Esophagus mucosa (tissue), 1 donor: ENCODE measurements at regions not wholly inside any gene's neighbourhood (a gene's known extent, or its start where the extent isn't known, plus 50 kb on each side); places are given as distances from the start of the nearest gene placed in this dataset.

Experiments
- ATAC-seq: fragments of 200-7000 bp; cut with Tn5 transposase; one replicate; pipeline ENCODE4 v1.9.1; 2020
- donor health status: DM: yes; HTN: yes; CAD: no.

DNA sequence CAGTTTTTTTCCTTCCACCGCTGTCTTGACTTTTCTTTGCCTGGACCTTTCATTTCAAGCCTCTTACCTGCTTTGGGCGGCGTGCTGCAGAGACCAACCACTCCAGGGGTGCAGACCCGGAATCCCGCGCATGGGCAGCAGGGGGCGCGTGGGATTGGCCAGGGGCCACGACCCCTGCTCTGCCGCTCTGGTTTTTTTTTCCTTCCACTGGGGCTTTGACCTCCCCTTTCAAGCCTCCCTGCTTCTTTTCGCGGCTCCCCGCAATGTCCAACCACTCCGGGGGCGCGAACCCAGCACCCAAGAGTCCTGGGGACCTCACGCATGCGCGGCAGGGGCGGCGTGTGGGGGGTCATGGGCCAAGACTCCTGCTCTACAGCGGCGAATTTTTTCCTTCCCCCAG lies 325.1 kb downstream of the ALG10 start:
- ATAC-seq = no peak

DNA sequence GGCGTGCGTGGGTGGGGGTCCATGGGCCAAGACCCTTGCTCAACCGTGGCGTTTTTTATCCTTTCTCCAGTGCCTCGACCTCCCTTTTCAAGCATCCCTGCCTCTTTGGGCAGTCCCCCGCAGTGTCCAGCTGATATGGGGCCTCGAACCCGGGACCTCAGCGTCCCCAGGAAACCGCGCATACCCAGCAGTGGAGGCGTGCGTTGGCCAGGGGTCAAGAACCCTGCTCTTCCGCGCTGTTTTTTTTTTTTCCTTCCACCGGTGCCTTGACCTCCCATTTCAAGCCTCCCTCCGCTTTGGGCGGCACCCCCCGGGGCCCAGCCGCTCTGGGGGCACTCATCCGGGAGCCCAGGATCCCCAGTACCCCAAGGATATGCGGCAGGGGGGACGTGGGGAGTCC lies 325.8 kb downstream of the ALG10 start:
- ATAC-seq = no peak

DNA sequence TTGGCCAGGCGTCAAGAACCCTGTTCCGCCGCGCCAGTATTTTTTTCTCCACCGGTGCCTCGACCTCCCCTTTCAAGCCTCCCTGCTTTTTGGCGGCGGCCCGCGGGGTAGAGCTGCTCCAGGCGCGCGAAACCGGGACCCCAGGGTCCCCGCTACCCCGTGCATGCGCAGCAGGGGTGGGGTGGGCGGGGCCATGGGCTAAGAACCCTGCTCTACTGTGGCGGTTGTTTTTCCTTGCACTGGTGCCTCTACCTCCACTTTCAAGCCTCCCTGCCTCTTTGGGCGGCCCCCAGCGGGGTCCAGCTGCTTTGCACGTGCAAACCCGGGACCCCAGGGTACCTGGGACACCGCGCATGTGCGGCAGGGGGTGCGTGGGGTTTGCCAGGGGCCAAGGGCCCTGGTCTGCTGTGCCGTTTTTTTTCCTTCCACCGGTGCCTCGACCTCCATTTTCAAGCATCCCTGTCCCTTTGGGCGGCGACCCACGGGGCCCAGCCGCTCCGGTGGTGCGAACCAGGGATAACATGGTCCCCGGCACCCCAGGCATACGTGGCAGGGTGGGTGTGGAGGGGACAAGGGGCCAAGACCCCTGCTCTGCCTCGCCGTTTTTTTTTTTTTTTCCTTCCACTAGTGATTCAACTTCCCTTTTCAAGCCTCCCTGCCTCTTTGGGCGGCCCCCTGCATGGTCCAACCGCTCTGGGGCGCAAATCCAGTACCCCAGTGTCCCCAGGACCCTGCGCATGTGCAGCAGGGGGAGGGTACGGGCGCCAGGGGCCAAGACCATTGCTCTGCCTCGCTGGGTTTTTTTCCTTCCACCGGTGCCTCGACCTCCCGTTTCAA lies 326.8 kb downstream of the ALG10 start:
- ATAC-seq = no peak

DNA sequence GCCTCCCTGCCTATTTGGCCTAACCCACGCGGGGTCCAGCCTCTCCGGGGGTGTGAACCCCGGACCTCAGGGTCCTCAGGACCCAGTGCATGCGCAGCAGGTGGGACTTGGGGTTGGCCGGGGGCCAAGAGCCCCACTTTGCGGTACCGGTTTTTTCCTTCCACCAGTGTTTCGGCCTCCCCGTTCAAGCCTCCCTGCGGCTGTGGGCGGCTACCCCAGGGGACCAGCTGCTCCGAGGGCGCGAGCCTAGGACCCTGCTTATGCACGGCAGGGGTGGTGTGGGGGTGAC lies 327.3 kb downstream of the ALG10 start:
- no peak for ATAC-seq

DNA sequence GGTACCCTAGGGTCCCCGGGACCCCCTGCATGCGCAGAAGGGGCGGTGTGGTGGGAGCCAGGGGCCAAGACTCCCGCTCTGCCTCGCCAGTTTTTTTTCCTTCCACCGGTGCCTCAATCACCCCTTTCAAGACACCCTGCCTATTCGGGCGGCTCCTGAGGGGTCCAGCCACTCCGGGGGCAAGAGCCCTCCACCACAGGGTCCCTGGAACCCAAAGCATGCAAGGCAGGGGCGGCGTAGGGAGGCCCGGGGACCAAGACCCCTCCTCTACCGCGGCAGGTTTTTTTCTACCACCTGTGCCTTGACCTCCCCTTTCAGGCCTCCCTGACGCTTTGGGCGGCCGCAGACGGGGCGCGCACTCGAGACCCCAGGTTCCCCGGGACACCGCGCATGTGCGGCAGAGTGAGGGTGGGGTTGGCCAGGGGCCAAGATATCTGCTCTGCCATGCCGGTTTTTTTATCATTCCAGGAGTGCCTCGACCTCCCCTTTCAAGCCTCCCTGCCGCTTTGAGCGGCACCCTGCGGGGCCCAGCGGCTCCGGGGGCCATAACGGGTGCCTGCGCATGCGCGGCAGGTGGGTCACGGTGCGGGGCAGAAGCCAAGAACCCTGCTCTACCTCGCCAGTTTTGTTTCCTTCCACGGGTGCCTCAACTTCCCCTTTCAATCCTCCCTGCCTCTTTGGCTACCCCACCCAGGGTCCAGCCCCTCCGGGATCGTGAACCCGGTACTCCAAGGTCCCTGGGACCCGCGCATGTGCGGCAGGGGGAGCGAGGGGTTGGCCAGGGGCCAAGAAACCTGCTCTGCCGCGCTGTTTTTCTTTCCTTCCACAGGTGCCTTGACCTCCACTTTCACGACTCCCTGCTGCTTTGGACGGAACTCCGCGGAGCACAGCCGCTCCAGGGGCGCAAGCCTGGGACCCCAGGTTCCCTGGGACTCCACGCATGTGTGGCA lies 328.1 kb downstream of the ALG10 start:
- no peak for ATAC-seq

DNA sequence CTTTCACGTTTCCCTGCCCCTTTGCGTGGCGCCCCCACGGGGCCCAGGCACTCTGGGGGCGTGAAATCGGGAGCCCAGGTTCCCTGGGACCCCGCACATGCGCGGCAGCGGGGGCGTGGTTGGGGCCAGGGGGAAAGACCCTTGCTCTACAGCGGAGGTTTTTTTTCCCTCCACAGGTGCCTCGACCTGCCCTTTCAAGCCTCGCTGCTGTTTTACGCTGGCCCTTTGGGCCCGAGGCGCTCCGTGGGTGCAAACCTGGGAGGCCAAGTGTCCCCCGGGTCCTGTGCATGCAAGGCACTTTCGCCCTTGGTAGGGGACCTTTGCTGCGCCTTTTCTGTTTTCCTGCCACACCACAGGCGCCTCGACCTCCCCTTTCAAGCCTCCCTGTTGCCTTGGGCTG lies 329.8 kb downstream of the ALG10 start:
- ATAC-seq = no peak

DNA sequence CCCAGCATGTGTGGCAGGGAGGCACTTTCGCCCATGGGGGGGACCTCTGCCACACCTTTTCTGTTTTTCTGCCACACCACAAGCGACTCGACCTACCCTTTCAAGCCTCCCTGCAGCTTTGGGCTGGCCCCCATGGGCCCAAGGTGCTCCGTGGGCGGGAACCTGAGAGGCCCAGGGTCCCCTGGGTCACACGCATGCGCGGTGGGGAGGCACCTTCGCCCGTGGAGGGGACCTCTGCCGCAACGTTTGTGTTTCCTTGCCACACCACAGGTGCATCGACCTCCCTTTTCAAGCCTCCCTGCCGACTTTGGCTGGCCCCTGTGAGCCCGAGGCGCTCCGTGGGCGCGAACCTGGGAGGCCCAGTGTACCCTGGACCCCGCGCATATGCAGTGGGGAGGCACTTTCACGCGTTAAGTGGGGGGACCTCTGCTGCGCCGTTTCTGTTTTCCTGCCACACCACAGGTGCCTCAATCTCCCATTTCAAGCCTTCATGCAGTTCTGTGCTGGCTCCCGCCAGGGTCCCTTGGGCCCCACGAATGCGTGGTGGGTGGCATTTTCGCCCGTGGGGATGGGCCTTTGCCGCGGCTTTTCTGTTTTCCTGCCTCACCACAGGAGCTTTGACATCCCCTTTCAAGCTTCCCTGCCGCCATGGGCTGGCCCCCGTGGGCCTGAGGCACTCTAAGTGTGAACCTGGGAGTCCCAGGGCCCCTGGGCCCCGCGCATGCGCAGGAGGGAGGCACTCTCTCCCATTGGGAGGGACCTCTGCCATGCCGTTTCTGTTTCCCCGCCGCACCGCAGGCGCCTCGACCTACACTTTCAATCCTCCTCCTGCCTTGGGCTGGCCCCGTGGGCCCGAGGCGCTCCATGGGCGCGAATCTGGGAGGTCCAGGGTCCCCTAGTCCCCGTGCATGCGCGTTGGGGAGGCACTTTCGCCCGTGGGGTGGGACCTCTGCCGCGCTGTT lies 332.2 kb downstream of the ALG10 start:
- ATAC-seq = no peak

DNA sequence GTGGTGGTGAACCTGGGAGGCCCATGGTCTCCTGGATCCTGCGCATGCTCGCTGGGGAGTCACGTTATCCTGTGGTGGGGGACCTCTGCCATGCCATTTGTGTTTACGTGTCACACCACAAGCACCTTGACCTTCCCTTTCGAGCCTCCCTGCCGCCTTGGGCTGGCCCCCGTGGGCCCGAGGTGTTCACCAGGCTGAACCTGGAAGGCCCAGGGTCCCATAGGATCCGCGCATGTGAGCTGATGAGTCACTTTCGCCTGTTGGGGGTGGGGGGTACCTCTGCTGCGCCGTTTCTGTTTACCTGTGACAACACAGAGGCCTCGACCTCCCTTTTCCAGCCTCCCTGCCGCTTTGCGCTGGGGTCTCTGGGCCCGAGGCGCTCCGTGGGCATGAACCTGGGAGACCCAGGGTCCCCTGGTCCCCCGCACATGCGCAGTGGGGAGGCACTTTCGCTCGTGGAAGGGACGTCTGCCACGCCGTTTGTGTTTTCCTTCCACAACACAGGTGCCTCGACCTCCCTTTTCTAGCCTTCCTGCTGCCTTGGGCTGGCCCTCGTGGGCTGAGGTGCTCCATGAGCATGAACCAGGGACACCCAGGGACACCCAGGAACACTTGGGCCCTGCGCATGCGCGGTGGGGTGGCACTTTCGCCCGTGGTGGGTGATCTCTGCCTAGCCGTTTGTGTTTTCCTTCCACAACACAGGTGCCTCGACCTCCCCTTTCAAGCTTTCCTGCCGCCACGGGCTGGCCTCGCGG lies 334.1 kb downstream of the ALG10 start:
- no peak for ATAC-seq

DNA sequence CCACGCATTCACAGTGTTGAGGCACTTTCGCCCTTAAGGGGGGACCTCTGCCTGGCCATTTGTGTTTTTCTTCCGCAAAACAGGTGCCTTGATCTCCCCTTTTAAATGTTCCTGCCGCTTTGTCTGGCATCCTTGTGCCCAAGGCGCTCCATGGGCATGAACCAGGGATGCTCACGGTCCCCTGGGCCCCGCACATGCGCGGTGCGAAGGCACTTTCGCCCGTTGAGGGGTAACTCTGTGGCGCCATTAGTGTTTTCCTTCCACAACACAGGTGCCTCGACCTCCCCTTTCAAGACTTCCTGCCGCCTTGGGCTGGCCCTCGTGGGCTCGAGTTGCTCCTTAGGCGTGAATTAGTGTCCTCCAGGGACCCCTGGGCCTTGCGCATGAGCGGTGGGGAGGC lies 335.5 kb downstream of the ALG10 start:
- ATAC-seq = no peak

DNA sequence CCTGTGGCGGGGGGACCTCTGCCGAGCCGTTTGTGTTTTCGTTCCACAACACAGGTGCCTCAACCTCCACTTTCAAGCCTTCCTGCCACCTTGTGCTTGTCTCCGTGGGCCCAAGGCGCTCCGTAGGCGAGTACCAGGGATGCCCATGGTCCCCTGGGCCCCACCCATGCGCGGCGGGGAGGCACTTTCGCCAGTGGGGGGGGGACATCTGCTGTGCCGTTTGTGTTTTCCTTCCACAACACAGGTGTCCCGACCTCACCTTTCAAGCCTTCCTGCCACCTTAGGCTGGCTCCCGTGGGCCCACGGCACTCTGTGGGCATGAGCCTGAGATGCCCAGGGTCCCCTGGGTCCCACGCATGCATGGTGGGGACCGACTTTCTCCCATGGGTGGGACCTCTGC lies 335.9 kb downstream of the ALG10 start:
- no peak for ATAC-seq

DNA sequence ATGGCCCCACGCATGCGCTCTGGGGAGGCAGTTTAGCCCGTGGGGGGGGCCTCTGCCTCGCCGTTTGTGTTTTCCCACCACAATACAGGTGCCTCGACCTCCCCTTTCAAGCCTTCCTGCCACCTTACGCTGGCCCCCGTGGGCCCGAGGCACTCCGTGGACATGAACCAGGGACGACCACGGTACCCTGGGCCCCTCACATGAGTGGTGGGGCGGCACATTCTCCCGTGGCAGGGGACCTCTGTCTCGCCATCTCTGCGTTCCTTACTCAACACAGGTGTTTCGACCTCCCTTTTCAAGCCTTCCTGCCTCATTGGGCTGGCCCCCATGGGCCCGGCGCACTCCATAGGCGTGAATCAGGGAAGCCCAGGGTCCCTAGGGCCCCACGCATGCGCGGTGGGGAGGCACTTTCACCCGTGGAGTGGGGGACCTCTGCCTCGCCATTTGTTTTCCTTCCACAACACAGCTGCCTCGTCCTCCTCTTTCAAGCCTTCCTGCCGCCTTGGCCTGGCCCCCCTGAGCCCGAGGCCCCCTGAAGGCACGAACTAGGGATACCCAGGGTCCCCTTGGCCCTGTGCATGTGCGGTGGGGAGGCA lies 339.5 kb downstream of the ALG10 start:
- no peak for ATAC-seq

DNA sequence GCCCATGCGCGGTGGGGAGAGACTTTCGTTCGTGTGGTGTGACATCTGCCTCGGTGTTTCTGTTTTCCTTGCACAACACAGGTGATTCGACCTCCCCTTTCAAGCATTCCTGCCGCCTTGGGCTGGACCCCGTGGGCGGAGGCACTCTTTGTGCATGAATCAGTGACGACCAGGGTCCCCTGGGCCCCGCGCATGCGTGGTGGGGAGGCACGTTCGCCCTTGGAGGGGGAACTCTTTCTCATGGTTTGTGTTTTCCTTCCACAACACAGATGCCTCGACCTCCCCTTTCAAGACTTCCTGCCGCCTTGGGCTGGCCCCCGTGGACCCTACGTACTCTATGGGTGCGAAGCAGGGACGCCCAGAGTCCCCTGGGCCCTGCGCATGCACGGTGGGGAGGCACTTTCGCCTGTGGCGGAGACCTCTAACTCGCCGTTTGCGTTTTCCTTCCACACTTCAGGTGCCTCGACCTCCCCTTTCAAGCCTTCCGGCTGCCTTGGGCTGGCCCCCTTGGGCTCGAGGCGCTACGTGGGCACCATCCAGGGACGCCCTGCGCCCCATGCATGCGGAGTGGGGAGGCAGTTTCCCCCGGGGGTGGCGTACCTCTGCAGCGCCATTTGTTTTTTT lies 340.9 kb downstream of the ALG10 start:
- no peak for ATAC-seq

DNA sequence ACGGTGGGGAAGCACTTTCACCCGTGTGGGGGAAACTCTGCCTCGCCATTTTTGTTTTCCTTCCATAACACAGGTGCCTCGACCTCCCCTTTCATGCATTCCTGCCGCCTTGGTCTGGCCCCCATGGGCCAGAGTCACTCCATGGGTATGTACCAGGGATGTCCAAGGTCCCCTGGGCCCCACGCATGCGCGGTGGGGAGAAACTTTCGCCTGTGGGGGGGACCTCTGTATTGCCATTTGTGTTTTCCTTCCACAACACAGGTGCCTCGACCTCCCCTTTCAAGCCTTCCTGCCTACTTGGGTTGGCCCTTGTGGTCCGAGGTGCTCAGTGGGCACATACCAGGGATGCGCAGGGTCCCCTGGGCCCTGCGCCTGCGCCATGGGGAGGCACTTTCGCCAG lies 345.8 kb downstream of the ALG10 start:
- ATAC-seq = no peak

DNA sequence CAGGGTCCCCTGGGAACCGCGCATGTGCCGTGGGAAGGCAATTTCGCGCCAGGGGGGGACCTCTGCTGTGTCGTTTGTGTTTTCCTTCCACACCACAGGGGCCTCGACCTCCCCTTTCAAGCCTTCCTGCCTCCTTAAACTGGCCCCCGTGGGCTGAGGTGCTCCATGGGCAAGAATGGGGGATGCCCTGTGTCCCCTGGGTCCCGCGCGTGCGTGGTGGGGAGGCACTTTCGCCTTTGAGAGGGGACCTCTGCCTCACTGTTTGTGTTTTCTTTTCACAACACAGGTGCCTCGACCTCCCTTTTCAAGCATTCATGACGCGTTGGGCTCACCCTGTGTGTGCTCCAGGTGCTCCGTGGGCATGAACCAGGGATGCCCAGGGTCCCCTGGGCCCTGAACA lies 348.8 kb downstream of the ALG10 start:
- ATAC-seq = no peak

DNA sequence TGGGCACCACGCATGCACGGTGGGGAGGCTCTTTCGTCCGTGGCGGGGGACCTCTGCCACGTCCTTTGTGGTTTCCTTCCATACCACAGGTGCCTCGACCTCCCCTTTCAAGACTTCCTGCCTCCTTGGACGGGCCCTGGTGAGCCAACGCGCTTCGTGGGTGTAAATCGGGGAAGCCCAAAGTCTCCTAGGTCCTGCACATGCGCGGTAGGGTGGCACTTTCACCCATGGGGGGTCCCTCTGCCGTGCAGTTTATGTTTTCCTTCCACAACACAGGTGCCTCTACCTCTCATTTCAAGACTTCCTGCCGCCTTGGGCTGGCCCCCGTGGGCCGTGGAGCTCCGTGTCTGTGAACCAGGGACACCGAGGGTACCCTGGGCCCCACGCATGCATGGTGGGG lies 349.7 kb downstream of the ALG10 start:
- no peak for ATAC-seq

DNA sequence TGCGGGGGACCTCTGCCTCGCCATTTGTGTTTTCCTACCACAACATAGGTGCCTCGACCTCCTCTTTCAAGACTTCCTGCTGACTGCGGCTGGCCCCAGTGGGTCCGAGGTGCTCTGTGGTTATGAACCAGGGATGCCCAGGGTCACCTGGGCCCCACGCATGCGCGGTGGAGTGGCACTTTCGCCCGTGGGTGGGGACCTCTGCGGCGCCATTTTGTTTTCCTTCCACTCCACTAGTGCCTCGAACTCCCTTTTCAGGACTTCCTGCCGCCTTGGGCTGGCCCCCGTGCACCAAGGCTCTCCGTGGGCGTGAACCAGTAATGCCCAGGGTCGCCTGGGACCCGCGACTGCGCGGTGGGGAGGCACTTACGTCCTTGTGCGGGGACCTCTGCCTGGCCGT lies 351.6 kb downstream of the ALG10 start:
- ATAC-seq = no peak

DNA sequence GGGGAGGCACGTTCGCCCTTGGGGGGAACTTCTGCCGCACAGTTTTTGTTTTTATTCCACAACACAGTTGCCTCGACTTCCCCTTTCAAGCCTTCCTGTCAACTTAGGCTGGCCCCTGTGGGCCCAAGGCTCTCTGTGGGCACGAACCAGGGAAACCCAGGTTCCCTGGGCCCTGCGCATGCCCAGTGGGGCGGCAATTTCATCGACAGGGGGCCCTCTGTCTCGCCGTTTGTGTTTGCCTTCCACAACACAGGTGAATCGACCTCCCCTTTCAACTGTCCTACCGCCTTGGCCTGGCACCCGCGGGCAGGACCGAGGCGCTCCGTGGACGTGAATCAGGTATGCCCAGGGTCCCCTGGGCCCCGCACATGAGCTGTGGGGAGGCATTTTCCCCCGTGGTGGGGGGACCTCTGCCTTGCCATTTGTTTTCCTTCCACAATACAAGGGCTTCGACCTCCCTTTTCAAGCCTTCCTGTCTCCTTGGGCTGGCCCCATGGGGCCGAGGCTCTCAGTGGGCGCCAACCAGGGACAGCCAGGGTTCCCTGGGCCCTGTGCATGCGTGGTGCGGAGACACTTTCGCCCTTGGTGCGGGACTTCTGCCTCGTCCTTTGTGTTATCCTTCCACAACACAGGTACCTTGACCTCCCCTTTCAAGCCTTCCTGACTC lies 354.0 kb downstream of the ALG10 start:
- no peak for ATAC-seq

DNA sequence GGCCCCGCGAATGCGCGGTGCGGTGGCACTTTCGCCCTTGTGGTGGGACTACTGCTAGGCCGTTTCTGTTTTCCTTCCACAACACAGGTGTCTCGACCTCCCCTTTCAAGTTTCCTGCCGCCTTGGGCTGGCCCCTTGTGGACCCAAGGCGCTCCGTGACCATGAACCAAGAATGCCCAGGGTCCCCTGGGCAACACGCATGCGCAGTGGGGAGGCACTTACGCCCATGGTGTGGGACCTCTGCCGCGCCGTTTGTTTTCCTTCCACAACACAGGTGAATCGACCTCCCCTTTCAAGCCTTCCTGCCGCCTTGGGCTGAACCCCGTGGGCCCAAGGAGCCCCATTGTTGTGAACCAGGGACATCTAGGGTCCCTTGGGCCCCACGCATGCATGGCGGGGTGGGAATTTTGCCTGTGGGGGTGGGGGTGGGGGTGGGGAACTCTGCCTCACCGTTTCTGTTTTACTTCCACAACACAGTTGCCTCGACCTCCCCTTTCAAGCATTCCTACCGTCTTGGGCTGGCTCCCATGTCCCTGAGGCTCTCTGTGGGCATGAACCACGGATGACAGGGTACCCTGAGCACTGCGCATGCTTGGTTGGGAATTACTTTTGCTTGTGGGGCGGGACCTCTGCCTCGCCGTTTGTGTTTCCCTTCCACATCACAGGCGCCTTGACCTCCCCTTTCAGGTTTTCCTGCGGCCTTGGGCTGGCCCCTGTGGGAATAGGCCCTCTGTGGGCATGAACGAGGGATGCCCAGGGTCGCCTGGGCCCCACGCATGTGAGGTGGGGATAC lies 355.1 kb downstream of the ALG10 start:
- no peak for ATAC-seq

DNA sequence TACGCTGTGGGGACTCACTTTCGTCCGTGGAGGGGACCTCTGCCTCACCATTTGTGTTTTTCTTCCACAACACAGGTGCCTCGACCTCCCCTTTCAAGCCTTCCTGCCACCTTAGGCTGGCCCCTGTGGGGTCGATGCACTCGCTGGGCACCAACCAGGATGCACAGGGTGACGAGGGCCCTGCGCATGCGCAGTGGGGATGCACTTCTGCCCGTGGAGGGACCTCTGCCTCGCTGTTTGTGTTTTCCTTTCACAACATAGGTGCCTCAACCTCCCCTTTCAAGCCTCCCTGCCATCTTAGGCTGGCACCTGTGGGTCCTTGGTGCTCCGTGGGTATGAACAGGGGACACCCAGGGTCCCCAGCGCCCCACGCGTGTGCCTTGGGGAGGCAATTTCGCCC lies 356.8 kb downstream of the ALG10 start:
- ATAC-seq = no peak

DNA sequence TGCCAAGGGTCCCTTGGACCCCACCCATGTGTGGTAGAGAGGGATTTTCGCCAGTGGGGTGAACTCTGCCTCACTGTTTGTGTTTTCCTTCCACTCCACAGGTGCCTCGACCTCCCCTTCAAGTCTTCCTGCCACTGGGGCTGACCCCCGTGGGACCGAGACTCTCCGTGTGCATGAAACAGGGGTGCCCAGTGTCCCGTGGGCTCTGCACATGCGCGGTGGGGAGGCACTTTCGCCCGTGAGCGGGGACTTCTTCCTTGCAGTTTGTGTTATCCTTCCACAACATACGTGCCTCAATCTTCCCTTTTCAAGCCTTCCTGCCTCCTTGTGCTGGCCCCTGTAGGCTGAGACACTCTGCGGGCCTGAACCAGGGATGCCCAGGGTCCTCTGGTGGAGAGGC lies 362.4 kb downstream of the ALG10 start:
- no peak for ATAC-seq
